ENCODE measurements at regions not wholly inside any gene's neighbourhood (a gene's known extent, or its start where the extent isn't known, plus 50 kb on each side); places are given as distances from the start of the nearest gene placed in this dataset.

- DNase-seq (ENCODE audit: low read depth) = no peak
- TF ChIP-seq CTCF (IDR thresholded peaks at IDR 0.05; ENCODE audit: low read length, missing control alignments) = no peak
- H3K4me3 ChIP-seq (replicated peaks; ENCODE audit: low read depth, low read length) = no peak overlapping the region
Measured at GRCh38 chr1:208841436-208841835, 597.3 kb upstream of the PLXNA2 start.

- DNase-seq (ENCODE audit: low read depth) = no peak
- no peak for TF ChIP-seq CTCF (IDR thresholded peaks at IDR 0.05; ENCODE audit: low read length, missing control alignments)
- no peak overlapping the region for H3K4me3 ChIP-seq (replicated peaks; ENCODE audit: low read depth, low read length)
Measured at GRCh38 chr1:208842451-208842850, 598.3 kb upstream of the PLXNA2 start.

GRCh38 chr1:208844158-208844557 is 600.0 kb upstream of the PLXNA2 start:
- TF ChIP-seq CTCF (IDR thresholded peaks at IDR 0.05; ENCODE audit: low read length, missing control alignments) = no peak
- DNase-seq (ENCODE audit: low read depth) = no peak

GRCh38 chr1:208848854-208849253 is 604.7 kb upstream of the PLXNA2 start:
- no peak overlapping the region for H3K4me3 ChIP-seq (replicated peaks; ENCODE audit: low read depth, low read length)
- no peak for DNase-seq (ENCODE audit: low read depth)
- no peak for TF ChIP-seq CTCF (IDR thresholded peaks at IDR 0.05; ENCODE audit: low read length, missing control alignments)

More at GRCh38 chr1:208844158-208844557, 600.0 kb upstream of the PLXNA2 start:
- H3K4me3 ChIP-seq (replicated peaks; ENCODE audit: low read depth, low read length) = no peak overlapping the region

- no peak overlapping the region for H3K4me3 ChIP-seq (replicated peaks; ENCODE audit: low read depth, low read length)
- no peak for DNase-seq (ENCODE audit: low read depth)
- TF ChIP-seq CTCF (IDR thresholded peaks at IDR 0.05; ENCODE audit: low read length, missing control alignments) = no peak
Measured at GRCh38 chr1:208850442-208850841, 606.3 kb upstream of the PLXNA2 start.

- TF ChIP-seq CTCF (IDR thresholded peaks at IDR 0.05; ENCODE audit: low read length, missing control alignments) = no peak
- DNase-seq (ENCODE audit: low read depth) = no peak
Measured at GRCh38 chr1:208851366-208851765, 607.2 kb upstream of the PLXNA2 start.

GRCh38 chr1:208852911-208853310 is 608.7 kb upstream of the PLXNA2 start:
- no peak for DNase-seq (ENCODE audit: low read depth)
- no peak for TF ChIP-seq CTCF (IDR thresholded peaks at IDR 0.05; ENCODE audit: low read length, missing control alignments)
- H3K4me3 ChIP-seq (replicated peaks; ENCODE audit: low read depth, low read length) = no peak overlapping the region

More at GRCh38 chr1:208851366-208851765, 607.2 kb upstream of the PLXNA2 start:
- no peak overlapping the region for H3K4me3 ChIP-seq (replicated peaks; ENCODE audit: low read depth, low read length)

All from fibroblast of pulmonary artery (primary cell).